Activated naive CD8-positive, alpha-beta T cell treated with anti-CD3 and anti-CD28 coated beads for 36 hours (primary cell): ENCODE measurements at regions not wholly inside any gene's neighbourhood (a gene's known extent, or its start where the extent isn't known, plus 50 kb on each side); places are given as distances from the start of the nearest gene placed in this dataset.
"Not testable (repeated sequence)": the region's sequence is repeated elsewhere in the genome, so short reads cannot be mapped to it uniquely, and the experiment has no call there.

Experiments used
- DNase-seq: peaks from one replicate; pipeline ENCODE4 v3.0.0; 2021
- H3K27ac Mint-ChIP-seq: one replicate; pipeline ENCODE4 v1.8.0; 2022; ENCODE audit warnings: mild to moderate bottlenecking, moderate library complexity, mixed read lengths
- H3K27me3 Mint-ChIP-seq: one replicate; pipeline ENCODE4 v1.8.0; 2022; ENCODE audit warnings: mild to moderate bottlenecking, mixed read lengths
- H3K36me3 Mint-ChIP-seq: one replicate; pipeline ENCODE4 v1.8.0; 2021; ENCODE audit warnings: mild to moderate bottlenecking, mixed read lengths
- H3K4me1 Mint-ChIP-seq: one replicate; pipeline ENCODE4 v1.8.0; 2021; ENCODE audit warnings: mixed read lengths
- H3K4me3 Mint-ChIP-seq: one replicate; pipeline ENCODE4 v1.8.0; 2022; ENCODE audit warnings: mild to moderate bottlenecking, moderate library complexity, mixed read lengths
- H3K9me3 Mint-ChIP-seq: one replicate; pipeline ENCODE4 v1.8.0; 2022; ENCODE audit warnings: mixed read lengths

DNA sequence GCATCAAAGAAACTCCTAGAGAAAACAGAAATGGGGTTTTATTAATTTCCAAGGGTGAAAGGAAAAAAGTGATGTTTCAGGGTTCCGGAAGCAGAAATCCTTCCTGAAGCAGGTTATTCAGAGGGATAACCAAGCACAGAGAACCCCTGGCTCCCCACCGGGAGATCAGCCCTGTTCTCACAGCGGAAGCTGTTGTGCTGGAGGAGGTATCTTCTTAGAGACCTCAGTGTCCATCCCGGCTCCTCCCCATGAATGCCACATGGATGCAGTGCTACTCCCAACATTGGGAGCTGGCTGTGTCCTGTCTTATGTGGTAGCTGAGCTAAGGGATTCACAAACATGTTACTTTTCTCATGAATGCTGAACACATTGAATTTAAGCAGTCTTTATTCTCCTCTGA is 80.9 kb upstream of the IRX2 start:
- Mint-ChIP-seq H3K27me3 (no peaks in the 10 kb centered on the region), H3K36me3 (no peaks in the 10 kb centered on the region), H3K27ac (no peak overlapping the region), H3K4me1 (no peaks in the 10 kb centered on the region), H3K4me3 (no peak overlapping the region), H3K9me3 (peaks cover under 1% of the 10 kb centered on the region)
- no peak for DNase-seq

GRCh38 chr5:2829239-2829638 is 77.8 kb upstream of the IRX2 start:
- Mint-ChIP-seq H3K9me3 (peaks cover 9% of the 10 kb centered on the region), H3K36me3 (no peaks in the 10 kb centered on the region), H3K27me3 (no peaks in the 10 kb centered on the region), H3K27ac (no peak overlapping the region), H3K4me1 (no peaks in the 10 kb centered on the region), H3K4me3 (no peak overlapping the region)
- no peak for DNase-seq

DNA sequence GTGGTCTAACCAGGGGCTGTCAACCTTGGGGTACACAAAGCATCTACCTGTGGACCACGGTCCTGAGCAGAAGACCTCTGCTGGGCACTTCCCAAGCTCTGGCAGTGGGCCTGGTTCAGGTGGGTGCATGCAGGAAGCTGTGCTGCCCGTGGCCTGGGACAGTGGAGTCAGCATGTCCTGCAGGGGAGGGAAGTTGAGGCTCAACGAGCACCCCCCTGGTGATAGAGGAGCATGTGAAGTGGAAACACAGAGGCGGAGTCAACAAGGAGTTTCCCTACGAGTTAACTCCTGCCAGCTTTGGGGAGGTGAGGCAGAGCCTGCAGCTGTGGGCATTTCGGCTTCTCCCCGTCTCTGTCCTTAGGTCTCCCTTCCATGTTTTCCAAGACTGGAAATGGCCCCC is 67.5 kb upstream of the IRX2 start:
- Mint-ChIP-seq H3K4me1 (no peaks in the 10 kb centered on the region), H3K9me3 (no peaks in the 10 kb centered on the region), H3K27ac (no peak overlapping the region), H3K27me3 (no peaks in the 10 kb centered on the region), H3K36me3 (no peaks in the 10 kb centered on the region), H3K4me3 (no peak overlapping the region)
- no peak for DNase-seq

DNA sequence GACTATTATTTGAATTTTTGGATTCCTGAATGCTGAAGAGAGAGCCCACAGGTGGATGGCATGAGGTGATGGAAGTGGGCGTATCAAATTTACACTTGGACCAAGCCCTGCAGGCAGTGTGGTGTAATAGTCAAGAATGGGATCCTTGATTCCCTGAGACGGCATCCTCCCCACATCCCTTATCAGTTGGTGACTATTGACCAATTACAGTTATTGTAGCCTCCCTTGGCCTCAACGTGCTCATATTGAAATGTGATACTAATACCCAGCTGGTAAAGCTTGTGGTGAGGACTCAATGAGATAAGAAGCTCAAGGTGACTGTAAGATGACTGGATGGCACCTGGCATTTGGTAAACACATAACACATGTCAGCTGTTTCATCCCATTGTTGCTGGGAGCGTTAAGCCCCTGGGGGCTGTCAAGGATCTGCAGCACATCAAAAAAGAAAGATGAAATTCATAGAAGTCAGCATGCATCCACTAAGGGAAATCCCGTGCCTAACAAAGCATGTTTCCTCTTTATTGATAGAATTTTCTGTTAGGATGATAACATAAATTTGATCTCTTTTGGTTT is 65.6 kb upstream of the IRX2 start:
- H3K27me3 Mint-ChIP-seq: no peaks in the 10 kb centered on the region
- no peaks in the 10 kb centered on the region for H3K9me3 Mint-ChIP-seq
- H3K36me3 Mint-ChIP-seq: no peaks in the 10 kb centered on the region
- no peak overlapping the region for H3K27ac Mint-ChIP-seq
- H3K4me3 Mint-ChIP-seq: no peak overlapping the region
- DNase-seq: no peak
- no peaks in the 10 kb centered on the region for H3K4me1 Mint-ChIP-seq

- no peaks in the 10 kb centered on the region for H3K4me1 Mint-ChIP-seq
- no peaks in the 10 kb centered on the region for H3K36me3 Mint-ChIP-seq
- H3K4me3 Mint-ChIP-seq: no peak overlapping the region
- no peak for DNase-seq
- H3K27me3 Mint-ChIP-seq: no peaks in the 10 kb centered on the region
- H3K27ac Mint-ChIP-seq: no peak overlapping the region
- no peaks in the 10 kb centered on the region for H3K9me3 Mint-ChIP-seq
These were observed 62.2 kb upstream of the IRX2 start for GRCh38 chr5:2813678-2814077.

- no peak for DNase-seq
- Mint-ChIP-seq H3K27ac (no peak overlapping the region), H3K4me3 (no peak overlapping the region), H3K4me1 (no peaks in the 10 kb centered on the region), H3K27me3 (no peaks in the 10 kb centered on the region), H3K36me3 (no peaks in the 10 kb centered on the region), H3K9me3 (no peaks in the 10 kb centered on the region)
These were observed 59.2 kb upstream of the IRX2 start for GRCh38 chr5:2810644-2811043.

DNA sequence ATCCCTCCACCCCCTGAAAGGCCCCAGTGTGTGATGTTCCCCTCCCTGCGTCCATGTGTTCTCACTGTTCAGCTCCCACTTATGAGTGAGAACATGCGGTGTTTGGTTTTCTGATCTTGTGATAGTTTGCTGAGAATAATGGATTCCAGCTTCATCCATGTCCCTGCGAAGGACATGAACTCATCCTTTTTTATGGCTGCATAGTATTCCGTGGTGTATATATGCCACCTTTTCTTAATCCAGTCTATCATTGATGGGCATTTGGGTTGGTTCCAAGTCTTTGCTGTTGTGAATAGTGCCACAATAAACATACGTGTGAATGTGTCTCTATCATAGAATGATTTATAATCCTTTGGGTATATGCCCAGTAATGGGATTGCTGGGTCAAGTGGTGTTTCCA is 55.8 kb upstream of the IRX2 start:
- not testable (repeated sequence) for H3K4me1 Mint-ChIP-seq, H3K36me3 Mint-ChIP-seq, H3K9me3 Mint-ChIP-seq, H3K27ac Mint-ChIP-seq, DNase-seq, H3K4me3 Mint-ChIP-seq, H3K27me3 Mint-ChIP-seq

GRCh38 chr5:2806176-2806575 is 54.7 kb upstream of the IRX2 start:
- H3K36me3 Mint-ChIP-seq: no peaks in the 10 kb centered on the region
- no peaks in the 10 kb centered on the region for H3K27me3 Mint-ChIP-seq
- H3K4me3 Mint-ChIP-seq: no peak overlapping the region
- no peak overlapping the region for H3K27ac Mint-ChIP-seq
- no peaks in the 10 kb centered on the region for H3K4me1 Mint-ChIP-seq
- H3K9me3 Mint-ChIP-seq: no peaks in the 10 kb centered on the region
- no peak for DNase-seq

GRCh38 chr5:2805080-2805479 is 53.6 kb upstream of the IRX2 start:
- Mint-ChIP-seq H3K36me3 (no peaks in the 10 kb centered on the region), H3K4me3 (no peak overlapping the region), H3K27me3 (no peaks in the 10 kb centered on the region), H3K4me1 (no peaks in the 10 kb centered on the region), H3K9me3 (no peaks in the 10 kb centered on the region), H3K27ac (no peak overlapping the region)
- no peak for DNase-seq

- Mint-ChIP-seq H3K4me1 (no peaks in the 10 kb centered on the region), H3K27me3 (no peaks in the 10 kb centered on the region), H3K36me3 (no peaks in the 10 kb centered on the region), H3K9me3 (no peaks in the 10 kb centered on the region), H3K27ac (no peak overlapping the region), H3K4me3 (no peak overlapping the region)
- DNase-seq: no peak
These were observed 52.3 kb upstream of the IRX2 start for GRCh38 chr5:2803751-2804150.

- Mint-ChIP-seq H3K36me3 (no peaks in the 10 kb centered on the region), H3K4me1 (no peaks in the 10 kb centered on the region), H3K27me3 (no peaks in the 10 kb centered on the region), H3K9me3 (no peaks in the 10 kb centered on the region), H3K4me3 (no peak overlapping the region), H3K27ac (no peak overlapping the region)
- DNase-seq: no peak
These were observed 51.4 kb upstream of the IRX2 start for GRCh38 chr5:2802693-2803365.

GRCh38 chr5:2801577-2802525 is 50.4 kb upstream of the IRX2 start:
- H3K4me1 Mint-ChIP-seq: no peaks in the 10 kb centered on the region
- no peaks in the 10 kb centered on the region for H3K27me3 Mint-ChIP-seq
- no peak overlapping the region for H3K27ac Mint-ChIP-seq
- no peak for DNase-seq
- no peak overlapping the region for H3K4me3 Mint-ChIP-seq
- H3K9me3 Mint-ChIP-seq: no peaks in the 10 kb centered on the region
- no peaks in the 10 kb centered on the region for H3K36me3 Mint-ChIP-seq
